Midbrain (tissue), 1 donor: ENCODE measurements at regions not wholly inside any gene's neighbourhood (a gene's known extent, or its start where the extent isn't known, plus 50 kb on each side); places are given as distances from the start of the nearest gene placed in this dataset.
"Not testable (repeated sequence)": the region's sequence is repeated elsewhere in the genome, so short reads cannot be mapped to it uniquely, and the experiment has no call there.

Source experiments
- DNase-seq: peaks from one replicate; lab custom pipeline; 2025; lab: John Stamatoyannopoulos, UW

DNA sequence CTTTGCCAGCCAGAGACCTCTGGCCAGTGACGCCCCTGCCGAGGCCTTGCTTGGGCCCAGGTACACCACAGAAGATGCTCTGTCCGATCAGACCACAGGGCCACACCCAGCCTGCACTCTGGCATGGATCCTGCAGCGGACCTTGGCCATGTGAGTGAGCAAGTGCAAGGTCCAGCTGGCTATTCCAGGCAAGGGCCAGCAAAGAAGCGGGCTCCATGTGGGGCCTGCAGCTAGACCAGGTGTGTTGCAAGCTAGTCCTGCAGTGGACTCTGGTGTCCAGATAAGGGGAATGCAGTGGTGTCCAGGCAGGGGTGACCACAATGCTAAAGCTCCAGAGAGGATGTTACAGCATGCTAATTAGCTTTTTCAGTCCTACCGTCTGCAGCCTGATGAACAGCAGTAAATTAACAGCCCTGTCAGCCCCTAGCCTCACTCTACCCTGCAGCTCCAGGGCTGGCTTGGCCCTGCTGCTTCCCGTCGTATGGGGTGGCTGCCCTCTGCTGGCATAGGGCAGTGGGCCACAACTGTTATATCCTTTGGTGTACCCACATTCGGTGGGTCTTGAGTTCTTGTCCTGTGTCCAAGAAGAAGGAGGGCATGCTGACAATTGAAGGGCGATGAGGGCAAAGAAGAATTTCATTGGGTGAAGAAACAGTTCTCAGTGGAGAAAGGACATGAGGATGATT lies 284.5 kb upstream of the POU5F2 start:
- no peak for DNase-seq

DNA sequence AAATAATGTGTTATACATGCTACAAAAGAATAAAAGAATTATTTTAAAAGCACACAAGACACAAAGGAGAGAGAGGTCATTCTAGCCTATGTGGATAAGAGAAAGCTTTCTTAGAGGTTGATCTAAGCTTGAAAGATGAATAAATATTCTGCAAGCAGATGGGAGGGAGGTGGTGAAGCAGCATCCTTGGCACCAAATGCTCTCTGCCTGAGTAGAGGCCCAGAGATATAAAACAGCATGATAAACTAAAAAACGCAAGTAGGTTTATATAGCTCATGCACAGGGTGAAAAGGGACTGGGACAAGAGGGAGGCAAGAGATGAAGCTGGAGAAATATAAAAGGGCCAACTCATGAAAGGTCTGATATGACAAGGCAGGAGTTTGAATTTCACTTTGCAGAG lies 283.2 kb upstream of the POU5F2 start:
- no peak for DNase-seq

DNA sequence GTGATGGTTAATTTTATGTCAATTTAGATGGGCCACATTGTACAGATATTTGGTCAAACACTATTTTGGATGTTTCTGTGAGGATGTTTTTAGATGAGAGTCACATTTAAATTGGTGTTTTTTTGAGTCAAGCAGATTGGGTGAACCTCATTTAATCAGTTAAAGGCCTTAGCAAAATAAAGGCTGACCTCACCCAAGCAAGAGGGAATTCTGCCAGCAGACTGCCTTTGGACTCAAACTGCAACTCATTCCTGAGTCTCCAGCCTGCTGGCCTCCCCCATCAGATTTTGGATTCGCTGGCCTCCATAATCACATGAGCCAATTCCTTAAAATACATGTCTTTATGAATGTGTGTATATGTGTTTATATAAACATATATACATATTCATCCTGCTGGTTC lies 282.7 kb upstream of the POU5F2 start:
- DNase-seq, result no peak

DNA sequence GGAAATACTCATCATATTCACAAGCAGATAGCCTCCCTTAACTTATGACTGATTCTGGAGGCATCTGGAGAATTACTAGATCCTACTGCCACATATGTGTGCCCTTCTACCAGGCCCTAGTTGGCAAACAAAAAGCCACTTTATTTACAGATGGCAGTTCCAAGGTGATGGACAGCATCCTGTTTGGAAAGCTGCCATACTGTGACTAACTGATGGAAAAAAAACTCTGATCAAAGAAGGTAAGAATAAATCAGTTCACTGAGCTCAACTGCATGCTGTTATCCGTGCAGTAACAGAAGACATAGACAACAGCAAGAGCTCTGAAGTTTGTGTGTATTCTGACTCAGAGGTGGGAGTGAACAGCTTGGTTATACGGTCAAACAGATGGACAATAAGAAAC lies 279.8 kb upstream of the POU5F2 start:
- no peak for DNase-seq

DNA sequence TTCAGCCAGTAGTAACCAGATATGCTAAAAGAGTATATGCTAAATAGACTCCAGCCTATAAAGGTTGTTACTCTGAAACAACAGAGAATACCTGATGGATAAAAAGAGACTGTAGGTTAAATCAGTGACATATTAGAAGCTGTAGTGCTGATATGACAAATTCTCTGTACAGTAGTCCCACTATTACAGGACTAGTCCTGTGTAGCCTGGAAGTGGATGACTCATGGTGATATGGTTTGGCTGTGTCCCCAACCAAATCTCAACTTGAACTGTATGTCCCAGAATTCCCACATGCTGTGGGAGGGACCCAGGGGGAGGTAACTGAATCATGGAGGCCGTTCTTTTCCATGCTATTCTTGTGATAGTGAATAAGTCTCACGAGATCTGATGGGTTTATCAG lies 276.2 kb upstream of the POU5F2 start:
- DNase-seq, result no peak

DNA sequence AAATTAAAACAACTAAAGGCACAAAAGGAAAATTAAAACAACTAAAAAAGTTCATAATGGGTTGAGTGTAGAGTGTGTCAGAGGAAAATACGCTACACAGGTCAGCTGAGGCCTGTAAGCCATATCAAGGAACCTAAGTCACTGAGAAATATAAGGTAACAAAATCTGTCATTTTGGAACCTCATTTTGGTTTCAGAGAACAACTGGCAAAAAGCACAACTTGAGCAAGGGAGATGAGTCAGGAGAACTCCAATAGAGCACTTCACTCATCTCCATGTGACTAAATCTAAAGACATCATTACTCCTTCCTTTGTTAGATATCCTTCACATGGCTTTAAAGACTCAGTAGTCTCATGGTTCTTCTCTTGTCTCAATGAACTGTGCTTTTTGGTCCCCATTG lies 269.4 kb upstream of the POU5F2 start:
- no peak for DNase-seq

DNA sequence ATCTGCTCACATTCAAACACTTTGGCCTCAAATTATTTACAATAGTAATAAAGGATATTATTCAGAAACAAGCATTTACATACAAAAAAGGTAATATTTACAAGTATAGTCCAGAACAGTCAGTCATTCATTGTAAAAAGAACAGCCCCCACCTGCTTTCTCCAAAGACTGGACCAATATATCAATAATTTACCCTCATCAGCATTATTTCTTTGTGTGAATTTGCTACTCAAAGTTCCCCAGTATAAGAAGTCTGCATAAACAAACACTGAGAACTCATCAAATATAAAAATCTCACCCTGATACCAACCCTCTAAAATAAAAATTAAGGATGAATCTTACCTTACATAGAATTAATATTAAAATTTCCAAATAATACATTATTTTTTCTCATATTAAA lies 267.8 kb upstream of the POU5F2 start:
- DNase-seq, result no peak

DNA sequence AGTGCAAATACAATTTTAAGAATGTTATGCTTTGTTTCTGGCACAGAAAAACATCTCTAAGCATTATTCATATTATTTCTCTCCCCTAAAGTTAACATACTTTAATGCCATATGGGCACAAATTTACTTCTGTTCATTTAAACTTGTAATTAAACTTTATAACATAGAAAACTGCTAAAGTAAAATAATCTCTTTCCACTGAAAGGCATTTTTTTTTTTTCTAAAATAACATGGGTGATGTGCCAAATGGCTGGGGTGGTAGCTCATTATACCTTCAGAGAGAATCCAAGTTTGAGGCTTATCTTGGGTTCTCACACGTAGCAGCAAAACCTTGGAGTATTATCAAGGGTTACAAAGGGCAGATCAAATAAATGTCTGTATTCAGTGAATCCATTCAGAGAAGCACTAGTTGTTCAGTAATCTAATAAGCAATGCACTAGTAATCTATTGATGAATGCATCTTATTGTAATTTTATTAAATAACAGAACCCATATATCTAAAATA lies 257.6 kb upstream of the POU5F2 start:
- DNase-seq, result no peak

DNA sequence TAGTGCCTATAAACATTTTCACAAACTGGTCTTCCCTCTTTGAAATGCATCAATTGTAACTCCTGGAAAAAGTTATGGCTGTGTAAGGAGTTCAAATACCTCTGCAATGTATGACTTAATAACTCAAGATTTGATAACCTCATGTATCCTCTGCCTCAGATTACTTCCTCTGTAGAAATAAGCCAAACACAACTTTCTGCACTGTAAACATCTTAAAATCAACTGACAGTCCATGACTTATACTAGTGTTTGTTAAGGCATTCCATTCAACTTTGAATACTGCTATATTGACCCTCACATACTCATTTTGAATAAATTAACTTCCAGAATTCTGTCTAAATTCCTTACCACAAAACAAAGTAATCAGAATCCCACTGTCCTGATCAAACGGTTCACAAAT lies 256.2 kb upstream of the POU5F2 start:
- no peak for DNase-seq

DNA sequence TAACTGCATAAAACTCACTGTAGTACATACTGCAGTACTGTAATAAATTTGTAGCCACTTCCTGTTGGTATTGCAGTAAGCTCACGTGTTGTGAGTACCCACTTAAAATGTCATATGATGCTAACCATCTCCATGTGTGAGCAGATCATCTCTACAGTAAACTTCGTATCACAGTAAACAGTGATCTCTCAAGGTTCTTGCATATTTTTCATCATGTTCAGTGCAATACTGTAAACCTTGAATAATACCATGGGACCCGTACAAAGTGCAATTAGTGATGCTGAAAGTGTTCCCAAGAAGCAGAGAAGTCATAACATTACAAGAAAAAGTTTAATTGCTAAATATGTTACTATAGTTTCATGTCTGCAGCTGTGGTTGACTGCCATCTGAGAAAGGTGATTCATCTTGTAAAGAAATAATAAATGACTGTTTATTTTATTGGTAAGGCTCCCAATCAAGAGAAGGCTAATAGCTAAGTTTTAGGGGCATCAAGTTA lies 253.8 kb upstream of the POU5F2 start:
- no peak for DNase-seq

DNA sequence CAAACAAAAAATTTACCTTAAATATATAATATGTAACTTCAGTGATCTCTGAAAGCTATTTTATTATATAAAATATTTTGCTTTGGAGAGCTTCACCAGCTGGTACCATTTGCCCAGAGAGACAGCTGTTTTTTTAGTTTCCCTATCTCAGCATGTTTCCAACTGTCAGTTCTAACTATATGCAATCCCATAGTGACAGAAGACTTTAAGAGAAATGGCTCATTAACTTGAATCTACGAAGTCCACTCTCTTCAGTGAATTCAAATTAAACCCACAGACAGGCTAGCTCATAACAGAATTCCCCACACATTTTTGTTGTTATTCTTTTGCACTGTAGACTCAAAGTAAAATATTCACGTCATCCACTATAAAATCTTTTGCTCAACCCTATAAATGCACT lies 251.8 kb upstream of the POU5F2 start:
- no peak for DNase-seq

DNA sequence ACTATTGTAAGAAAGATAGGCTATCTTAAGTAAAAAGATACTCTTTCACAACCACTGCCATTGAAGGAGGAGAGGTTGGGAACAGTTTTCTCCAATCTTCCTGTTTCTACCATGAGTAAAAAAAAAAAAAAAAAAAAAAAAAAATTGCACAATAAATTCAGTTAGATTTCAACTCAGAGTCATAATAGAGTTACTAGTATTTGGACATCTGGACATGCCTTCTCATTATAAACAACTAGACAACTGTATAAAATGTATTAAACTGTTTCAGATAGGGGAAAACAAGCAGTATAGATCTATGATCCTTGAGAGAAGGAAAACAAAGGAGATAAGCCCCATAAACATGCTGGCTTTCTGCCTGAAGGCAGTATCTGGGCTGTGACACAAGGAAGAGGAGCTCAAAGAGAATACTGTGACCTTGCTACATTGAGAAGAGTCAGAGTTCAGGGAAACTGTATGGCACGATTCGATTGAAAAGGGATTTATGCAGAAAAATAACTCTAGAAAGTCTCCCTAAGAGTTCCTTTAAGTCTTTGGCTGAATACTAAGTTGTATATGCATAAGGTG lies 249.2 kb upstream of the POU5F2 start:
- DNase-seq, result no peak

DNA sequence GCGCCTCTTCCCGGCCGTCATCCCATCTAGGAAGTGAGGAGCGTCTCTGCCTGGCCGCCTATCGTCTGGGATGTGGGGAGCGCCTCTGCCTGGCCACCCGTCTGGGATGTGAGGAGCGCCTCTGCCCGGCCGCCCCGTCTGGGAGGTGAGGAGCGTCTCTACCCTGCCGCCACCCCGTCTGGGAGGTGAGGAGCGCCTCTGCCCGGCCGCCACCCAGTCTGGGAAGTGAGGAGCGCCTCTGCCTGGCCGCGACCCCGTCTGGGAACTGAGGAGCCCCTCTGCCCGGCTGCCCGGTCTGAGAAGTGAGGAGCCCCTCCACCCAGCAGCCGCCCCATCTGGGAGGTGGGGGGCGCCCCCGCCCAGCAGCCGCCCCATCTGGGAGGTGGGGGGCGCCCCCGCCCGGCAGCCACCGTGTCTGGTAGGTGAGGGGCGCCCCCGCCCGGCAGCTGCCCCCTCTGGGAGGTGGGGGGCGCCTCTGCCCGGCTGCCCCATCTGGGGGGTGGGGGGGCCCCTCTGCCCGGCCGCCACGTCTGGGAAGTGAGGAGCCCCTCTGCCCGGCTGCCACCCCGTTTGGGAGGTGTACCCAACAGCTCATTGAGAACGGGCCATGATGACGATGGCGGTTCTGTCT lies 244.7 kb upstream of the POU5F2 start:
- DNase-seq, result not testable (repeated sequence)

DNA sequence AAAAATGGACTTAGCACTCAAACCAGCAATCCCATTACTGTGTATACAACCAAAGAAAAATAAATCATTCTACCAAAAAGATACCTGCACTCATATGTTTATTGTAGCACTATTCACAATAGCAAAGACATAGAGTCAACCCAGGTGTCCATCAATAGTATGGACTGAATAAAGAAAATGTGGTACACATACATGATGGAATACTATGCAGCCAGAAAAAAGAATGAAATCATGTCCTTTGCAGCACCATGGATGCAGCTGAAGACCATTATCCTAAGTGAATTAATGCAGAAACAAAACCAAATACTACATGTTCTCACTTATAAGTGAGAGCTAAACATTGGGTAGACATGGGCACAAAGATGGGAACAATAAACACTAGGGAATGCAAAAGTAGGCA lies 236.8 kb upstream of the POU5F2 start:
- no peak for DNase-seq

DNA sequence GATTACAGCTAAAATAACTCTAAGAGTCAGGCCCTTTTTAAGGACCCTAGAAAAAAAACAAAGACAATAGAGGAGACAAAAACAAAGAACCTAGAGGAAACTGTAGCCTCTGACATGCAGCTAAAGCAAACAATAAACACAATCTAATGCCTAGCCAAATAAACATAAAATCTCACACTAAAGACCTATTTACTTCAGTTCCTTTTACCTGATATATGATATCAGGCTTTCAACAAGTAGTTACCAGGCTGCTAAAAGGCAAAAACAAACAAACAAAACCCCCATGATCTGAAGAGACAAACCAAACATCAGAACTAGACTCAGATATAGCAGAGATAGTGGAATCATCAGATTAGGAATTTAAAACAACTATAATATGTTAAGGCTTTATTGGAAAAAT lies 226.5 kb upstream of the POU5F2 start:
- no peak for DNase-seq

DNA sequence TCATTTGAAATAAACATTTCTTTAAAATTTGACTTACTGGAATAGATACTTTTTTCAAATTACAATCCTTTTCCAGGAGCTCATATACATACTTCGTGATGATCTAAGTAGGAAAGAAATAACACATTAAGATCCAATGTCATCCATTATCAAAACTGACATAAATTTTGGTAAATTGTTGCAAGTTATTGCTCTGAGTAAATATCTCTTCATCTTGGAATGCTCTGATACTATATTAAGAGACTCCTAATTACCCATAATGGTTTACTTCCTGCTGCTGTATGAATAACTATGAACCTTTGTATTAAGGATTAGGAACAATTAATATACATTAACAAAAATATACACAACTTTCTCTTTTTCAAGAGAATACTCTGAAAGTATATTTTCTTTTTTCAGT lies 223.0 kb upstream of the POU5F2 start:
- no peak for DNase-seq

DNA sequence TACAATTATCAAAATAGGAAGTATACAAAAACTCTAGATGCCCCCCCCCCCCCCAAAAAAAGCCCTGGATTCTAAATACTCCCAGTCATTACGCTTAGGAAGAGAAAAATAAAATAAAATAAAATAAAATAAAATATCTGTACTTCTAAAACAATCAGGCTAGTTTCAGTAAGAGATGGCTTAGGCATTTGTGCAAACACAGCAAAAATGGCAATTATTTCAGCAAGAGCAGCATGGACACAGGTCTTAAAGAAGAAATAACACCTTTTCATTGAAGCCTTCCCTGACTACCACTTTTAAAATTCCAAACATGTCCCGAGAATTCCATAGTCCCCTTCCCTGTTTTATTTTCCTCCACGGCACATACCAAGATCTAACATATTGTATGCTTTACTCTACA lies 218.6 kb upstream of the POU5F2 start:
- DNase-seq, result no peak

DNA sequence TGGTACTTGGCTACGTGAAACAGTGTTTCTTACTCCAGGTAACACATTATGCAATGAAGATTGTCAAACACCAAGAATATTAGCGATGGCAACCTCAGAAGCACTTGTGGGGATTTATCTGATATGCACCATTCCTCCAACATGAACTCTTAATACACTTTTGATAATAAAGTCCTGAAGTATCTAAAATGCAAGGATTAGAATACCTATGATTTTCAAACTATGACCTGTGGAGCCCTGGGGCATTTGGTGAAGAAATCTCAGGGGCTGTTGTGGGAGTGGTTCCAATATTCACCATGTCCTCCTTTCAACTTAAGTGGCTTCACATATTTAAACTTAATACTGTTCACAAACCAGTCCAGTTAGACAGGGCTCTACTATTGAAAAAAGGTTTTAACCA lies 214.6 kb upstream of the POU5F2 start:
- DNase-seq, result no peak

DNA sequence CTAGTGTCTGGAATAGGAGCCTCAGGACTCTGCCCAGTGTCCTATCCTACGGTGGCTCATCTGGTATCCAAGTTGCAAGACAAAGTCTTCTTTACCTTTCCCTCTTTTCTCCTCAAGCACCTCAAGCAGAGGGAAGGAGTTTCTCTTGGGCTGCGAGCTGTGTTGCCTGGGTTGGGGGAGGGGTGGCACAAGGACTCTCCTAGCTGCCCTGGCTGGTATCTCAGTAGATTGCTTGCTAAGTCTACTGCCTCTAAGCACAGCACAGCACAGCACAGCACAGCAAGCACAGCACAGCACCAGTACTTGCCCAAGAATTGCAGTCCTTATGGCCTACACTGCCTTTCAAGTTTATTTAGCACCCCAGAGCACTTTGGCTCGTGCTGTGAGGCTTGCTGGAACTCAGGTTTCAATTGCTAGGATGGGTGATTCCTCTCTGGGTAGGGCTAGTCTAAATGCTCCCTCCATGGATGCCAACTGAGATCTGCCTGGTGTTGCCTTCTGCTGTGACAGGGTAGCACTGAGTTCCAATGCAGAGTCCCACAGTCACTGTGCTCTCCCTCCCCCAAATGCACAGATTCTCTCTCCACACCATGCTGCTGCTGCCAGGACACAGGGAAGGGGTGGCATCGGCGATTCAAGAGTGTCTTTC lies 213.1 kb upstream of the POU5F2 start:
- no peak for DNase-seq

DNA sequence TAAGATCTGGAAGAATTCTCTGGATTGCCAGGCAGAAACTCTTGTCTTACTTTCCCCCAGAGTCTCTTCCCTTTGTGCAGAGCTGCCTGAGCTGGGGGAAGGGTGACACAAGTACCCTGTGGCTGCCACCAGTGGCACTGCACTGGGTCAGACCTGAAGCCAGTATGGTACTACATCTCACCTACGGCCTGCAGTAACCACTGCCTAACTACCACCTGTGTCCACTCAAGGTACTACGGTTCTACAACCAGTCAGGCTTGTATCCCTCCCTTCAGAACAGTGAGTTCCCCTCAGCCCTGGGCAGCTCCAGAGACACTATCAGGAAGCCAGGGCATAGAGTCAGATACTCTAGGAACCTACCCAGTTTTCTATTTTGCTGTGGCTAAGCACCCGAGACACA lies 212.0 kb upstream of the POU5F2 start:
- DNase-seq, result no peak

DNA sequence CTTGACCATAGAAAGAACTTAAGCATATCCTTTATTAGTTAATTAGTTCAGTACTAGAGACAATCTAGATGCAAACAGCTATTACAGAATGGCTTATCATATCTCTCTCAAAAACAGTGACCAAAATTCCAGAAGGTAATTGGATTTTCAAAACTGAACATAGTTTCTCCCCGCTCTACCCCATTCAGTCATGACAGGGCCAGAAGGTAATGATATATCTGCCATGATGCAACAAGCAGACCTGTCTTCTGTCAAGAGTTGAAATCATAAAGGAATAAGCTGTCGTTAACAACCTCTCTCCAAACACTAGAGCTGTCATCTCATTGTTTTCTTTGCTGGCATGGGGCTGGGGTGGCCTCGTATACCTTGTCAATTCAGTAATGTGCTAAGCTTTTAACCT lies 200.5 kb upstream of the POU5F2 start:
- DNase-seq, result no peak

DNA sequence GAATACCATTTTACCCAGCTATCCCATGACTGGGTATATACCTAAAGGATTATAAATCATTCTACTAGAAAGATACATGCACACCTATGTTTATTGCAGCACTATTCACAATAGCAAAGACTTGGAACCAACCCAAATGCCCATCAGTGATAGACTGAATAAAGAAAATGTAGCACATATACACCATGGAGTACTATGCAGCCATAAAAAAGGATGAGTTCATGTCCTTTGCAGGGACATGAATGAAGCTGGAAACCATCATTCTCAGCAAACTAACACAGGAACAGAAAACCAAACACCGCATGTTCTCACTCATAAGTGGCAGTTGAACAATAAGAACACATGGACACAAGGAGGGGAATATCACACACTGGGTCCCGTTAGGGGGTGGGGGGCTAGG lies 191.9 kb upstream of the POU5F2 start:
- DNase-seq, result not testable (repeated sequence)

DNA sequence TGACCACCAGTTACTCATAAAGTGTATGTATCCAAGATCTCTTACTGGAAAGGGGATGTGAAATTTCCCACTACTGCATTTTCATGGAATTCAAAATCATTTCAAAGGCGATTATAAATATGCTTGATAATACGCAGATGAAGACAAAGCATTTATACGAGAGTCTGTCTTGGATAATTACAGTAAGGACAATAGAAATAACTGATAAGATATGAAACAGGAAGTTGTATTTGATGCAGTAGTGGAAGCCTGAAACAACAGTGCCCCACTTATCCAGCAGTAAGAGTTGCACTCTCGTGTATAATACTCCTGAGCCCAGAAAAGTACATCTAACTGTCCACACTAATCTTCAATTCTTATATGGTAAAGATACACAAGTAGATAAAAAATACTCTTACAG lies 188.7 kb upstream of the POU5F2 start:
- no peak for DNase-seq
